ENCODE measurements at regions not wholly inside any gene's neighbourhood (a gene's known extent, or its start where the extent isn't known, plus 50 kb on each side); places are given as distances from the start of the nearest gene placed in this dataset.
A peak's percentile ranks its signal among the peaks of the same experiment; 100 is the strongest.
"Not testable (repeated sequence)": the region's sequence is repeated elsewhere in the genome, so short reads cannot be mapped to it uniquely, and the experiment has no call there.

DNA sequence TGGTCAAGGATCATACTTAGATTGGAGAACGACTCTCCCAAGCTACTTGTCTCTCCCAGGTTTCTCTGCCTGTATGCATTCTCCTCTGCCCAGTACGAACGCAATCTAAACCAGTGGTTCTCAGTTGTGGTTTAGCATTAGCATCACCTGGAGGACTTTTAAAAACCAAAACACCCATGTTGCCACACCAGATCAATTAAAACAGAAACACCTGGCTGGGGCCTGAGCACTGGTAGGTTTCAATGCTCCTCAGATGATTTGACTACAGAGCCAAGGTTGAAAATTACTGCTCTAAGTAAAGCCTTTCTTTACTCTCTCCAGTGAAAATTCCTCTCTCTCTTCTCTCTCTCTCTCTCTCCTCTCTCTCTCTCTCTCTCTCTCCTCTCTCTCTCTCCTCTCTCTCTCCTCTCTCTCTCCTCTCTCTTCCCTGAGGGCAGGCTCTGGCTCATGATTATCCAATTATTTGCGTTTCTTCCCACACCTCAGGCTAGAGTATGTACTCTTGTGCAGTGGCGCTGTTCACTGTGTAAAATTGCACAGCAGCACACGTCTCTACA is 153.7 kb upstream of the FGF13 start:
- no peak for DNase-seq (ENCODE audit: low spot score)

DNA sequence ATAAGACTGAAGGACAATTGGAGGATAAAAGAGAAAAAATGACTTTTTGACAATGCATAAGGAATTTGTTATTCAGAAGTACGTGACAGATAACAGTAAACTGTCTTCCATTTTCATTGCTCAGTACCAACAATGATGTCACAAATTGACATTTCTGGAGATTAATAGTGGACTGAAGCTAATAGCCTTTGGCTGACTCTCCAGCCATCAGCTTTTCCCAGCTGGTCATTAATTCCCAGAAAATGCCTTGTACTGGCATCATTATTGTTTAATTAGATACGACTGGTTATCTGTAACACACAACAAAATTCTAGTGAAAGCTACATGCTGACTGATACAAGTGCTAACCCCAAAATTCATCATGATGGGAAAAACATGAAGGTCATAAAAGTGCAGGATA is 147.9 kb upstream of the FGF13 start:
- no peak for DNase-seq (ENCODE audit: low spot score)

DNA sequence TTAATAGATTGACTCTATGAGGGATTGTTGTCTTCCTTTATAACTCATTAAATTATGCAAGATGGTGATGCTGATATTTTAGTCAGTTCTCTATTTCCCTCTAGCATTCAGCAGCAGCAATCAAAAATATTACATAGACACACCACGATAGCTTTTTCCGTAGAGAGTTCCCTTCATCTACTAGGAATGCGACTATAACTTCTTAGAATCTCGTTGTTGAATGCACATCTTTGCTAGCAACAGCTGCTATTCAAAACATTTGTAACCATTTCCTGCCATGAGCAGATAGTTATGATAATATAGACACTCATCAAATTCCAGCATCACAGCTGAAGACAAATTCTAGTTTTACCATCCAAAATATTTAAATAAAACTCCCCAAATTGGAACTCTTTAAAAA is 147.4 kb upstream of the FGF13 start:
- no peak for DNase-seq (ENCODE audit: low spot score)

GRCh38 chrX:138858438-138858837 is 146.9 kb upstream of the FGF13 start:
- no peak for DNase-seq (ENCODE audit: low spot score)

- no peak for DNase-seq (ENCODE audit: low spot score)
These were observed 145.5 kb upstream of the FGF13 start for GRCh38 chrX:138856881-138857604.

DNA sequence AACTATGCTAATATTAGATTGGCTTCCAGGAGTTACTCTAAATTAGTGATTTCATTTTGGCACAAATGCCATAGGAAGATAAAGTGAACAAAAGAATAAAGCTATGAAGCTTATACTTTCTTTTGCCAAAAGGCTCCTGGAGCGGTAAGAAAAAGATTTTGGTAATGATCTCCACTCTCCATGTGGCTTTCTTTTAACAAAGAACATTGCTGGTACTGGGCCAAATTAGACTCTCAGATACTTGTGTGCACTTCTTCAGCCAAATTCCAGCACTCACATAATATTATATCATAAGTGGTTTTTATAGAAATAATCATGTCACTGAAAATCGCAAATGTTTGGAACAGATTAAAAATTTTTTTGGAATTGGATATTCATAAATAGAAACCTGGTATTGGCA is 142.4 kb upstream of the FGF13 start:
- no peak for DNase-seq (ENCODE audit: low spot score)

DNA sequence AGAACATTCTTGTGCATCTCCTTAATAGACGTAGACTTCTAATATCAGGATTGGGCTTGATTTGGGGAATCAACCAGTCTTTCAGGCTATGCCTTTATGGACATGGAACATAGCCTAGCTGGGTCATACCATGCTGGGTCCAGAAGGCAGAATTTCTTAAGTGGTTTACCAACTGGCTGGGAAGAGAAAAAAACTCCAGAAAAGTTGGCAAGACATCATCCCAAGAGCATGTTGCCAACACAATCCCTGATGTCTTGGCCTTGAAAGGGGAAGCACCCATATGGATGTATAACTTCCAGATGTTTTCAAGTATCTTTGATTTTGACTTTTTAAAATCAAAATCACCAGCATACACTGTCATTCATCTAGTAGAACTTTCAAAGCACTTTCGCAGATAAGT is 138.0 kb upstream of the FGF13 start:
- DNase-seq (ENCODE audit: low spot score): no peak

- no peak for DNase-seq (ENCODE audit: low spot score)
These were observed 136.4 kb upstream of the FGF13 start for GRCh38 chrX:138847930-138848329.

DNA sequence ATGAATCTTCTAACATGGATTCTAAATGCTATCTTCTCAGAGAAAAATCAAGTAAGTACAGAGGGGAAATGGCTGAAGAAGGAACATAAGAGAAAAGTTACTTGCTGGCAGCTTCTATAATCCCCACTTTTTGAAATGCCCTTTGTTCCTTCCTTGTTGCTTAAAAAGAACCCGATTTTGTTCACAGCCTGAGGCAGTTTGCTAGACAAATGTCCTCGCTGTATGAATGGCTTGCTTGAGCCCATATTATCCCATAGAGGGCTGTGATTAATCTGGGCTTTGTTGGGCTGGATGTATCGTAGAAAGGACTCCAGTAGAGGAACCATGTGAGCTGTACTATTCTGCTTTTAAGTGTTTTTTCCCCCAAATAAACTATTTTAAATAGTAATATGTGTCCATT is 134.3 kb upstream of the FGF13 start:
- no peak for DNase-seq (ENCODE audit: low spot score)

DNA sequence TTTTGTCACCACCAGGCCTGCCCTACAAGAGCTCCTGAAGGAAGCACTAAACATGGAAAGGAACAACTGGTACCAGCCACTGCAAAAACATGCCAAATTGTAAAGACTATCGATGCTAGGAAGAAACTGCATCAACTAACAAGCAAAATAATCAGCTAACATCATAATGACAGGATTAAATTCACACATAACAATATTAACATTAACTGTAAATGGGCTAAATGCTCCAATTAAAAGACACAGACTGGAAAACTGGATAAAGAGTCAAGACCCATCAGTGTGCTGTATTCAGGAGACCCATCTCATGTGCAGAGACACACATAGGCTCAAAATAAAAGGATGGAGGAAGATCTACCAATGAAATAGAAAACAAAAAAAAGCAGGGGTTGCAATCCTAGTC is 95.9 kb upstream of the FGF13 start:
- DNase-seq (ENCODE audit: low spot score): not testable (repeated sequence)

DNA sequence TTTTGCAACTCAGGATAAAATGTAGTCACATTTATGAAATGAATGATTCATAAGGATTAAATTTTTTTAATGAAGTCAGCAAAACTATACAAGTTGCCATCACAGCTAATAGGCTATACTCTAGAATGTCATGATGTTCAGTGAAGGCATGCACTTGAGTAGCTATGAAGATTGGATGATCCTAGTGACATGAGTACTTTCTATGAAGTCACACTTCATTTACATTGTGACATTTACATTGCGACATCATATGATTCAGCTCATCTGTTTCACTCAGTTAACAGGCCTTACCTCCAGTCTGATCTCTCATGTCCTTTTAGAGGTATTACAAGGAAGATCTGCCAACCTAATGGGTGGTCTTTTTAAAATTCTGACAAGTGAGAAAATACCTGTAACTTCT is 82.7 kb upstream of the FGF13 start:
- no peak for DNase-seq (ENCODE audit: low spot score)

- no peak for DNase-seq (ENCODE audit: low spot score)
These were observed 80.0 kb upstream of the FGF13 start for GRCh38 chrX:138791551-138791950.

GRCh38 chrX:138788771-138789170 is 77.3 kb upstream of the FGF13 start:
- no peak for DNase-seq (ENCODE audit: low spot score)

DNA sequence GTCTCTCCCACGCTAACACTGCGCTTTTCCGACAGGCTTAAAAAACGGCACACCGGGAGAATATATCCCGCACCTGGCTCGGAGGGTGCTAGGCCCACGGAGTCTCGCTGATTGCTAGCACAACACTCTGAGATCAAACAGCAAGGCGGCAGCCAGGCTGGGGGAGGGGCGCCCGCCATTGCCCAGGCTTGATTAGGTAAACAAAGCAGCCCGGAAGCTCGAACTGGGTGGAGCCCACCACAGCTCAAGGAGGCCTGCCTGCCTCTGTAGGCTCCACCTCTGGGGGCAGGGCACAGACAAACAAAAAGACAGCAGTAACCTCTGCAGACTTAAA is 67.0 kb upstream of the FGF13 start:
- DNase-seq (ENCODE audit: low spot score): not testable (repeated sequence)

GRCh38 chrX:138777908-138778575 is 66.5 kb upstream of the FGF13 start:
- not testable (repeated sequence) for DNase-seq (ENCODE audit: low spot score)

DNA sequence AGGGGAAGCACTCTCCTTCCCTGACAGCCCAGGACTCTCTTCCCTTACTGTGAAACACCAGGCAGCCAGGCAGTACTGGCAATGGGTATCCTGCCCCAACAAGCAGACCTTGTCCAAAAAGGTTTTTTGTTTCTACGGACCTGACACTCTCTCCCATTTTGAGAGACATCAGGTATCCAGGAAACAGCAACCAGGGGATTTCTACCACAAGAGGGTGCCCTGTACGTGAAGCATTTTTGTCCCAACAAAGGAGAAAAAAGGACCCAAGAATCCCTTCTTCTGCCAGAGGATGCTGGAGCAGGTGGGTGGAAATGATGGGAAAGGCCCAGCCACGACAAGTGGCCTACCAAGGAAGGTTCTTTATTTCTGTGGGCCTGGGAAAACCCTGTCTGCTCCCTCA is 65.7 kb upstream of the FGF13 start:
- DNase-seq (ENCODE audit: low spot score): peak; percentile 8

- no peak for DNase-seq (ENCODE audit: low spot score)
These were observed 64.0 kb upstream of the FGF13 start for GRCh38 chrX:138775517-138775916.

DNA sequence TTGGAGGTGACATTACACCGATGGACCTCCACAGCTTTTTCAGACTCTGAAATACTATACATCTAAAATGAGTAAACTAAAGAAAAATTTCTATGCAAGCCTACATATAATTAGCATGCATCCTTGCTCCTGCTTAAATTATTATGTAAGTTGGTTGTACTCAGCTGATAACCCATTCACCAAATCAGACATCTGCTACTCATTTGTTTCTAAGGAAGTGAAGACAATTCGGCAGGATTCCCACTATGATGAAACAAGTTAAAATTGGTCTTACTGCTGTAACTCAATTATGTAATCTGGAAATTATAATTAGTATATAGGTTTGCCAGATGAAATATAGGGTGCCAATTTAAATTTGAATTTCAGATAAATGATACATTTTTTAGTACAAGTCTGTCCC is 59.5 kb upstream of the FGF13 start:
- DNase-seq (ENCODE audit: low spot score): no peak

DNA sequence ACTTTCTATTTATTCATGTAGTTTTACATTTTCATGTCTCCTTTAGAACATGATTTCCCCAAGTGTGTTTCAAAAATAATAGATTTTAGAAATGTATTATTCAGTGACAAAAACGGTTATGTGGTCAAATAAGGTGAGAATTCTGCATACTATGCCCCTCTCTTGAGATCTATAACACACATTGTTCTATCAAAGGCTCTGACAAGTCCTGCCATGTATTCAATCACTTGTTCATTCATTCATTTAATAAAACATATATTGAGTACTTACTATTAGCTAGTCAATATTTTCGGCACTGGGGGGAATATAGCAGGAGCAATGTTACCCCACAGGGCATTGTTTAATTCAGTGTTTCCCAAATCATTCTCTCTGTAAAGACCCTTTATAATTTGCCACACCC is 58.4 kb upstream of the FGF13 start:
- no peak for DNase-seq (ENCODE audit: low spot score)

GRCh38 chrX:138765051-138765450 is 53.5 kb upstream of the FGF13 start:
- no peak for DNase-seq (ENCODE audit: low spot score)

- DNase-seq (ENCODE audit: low spot score): no peak
These were observed 52.2 kb upstream of the FGF13 start for GRCh38 chrX:138763761-138764160.

DNA sequence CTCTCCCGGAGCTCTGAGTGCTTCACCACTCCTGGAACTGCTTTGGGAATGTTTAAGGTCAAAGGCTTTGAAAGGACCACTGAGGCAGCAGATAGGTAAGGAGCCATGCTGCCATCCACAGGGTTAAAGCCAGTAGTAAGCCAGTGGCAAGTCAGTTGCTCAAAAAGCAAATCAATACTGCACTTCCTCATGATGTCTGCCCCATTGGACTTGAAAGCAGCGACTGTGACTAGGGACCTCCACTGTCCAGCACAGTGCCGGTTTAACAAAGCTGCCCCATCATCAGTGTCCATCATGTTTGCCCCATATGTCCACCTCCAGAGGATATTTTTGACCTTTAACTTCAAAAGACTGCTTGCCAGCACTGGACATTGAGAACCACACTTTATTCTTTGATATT is 49.9 kb upstream of the FGF13 start:
- DNase-seq (ENCODE audit: low spot score): no peak

Data from iPS-NIHi11 (cell line).